MG63 (cell line): ENCODE measurements at regions not wholly inside any gene's neighbourhood (a gene's known extent, or its start where the extent isn't known, plus 50 kb on each side); places are given as distances from the start of the nearest gene placed in this dataset.

Experiments used
- DNase-seq: peaks from one replicate; pipeline ENCODE4 v3.0.0-alpha.2; 2020
- H3K27me3 ChIP-seq: fragments of 250-450 bp; sonication (Bioruptor Pico); 2 replicates; pipeline ENCODE4 v1.5.1; 2020; ENCODE audit warnings: mild to moderate bottlenecking, moderate library complexity
- H3K36me3 ChIP-seq: fragments of 250-450 bp; sonication (Bioruptor Pico); 2 replicates; pipeline ENCODE4 v1.5.1; 2020; ENCODE audit warnings: mild to moderate bottlenecking, moderate library complexity
- H3K4me3 ChIP-seq: fragments of 250-450 bp; sonication (Bioruptor Pico); 2 replicates; pipeline ENCODE4 v1.5.1; 2020; ENCODE audit warnings: mild to moderate bottlenecking, moderate library complexity
- H3K9me3 ChIP-seq: fragments of 250-450 bp; sonication (Bioruptor Pico); 2 replicates; pipeline ENCODE4 v1.5.1; 2020; ENCODE audit warnings: mild to moderate bottlenecking, moderate library complexity

- H3K4me3 ChIP-seq, result no peak overlapping the region
- no peak for DNase-seq
- H3K36me3 ChIP-seq, result no peaks in the 10 kb centered on the region
- H3K9me3 ChIP-seq, result no peaks in the 10 kb centered on the region; the same call in 1 of the 2 replicates
- H3K27me3 ChIP-seq, result no peaks in the 10 kb centered on the region
These were observed 95.7 kb downstream of the VAPA start for GRCh38 chr18:10009321-10010144.

- Histone ChIP-seq H3K9me3 (no peaks in the 10 kb centered on the region; the same call in 1 of the 2 replicates), H3K27me3 (no peaks in the 10 kb centered on the region), H3K4me3 (no peak overlapping the region), H3K36me3 (no peaks in the 10 kb centered on the region)
- peak; percentile 95 for DNase-seq
These were observed 96.8 kb downstream of the VAPA start for GRCh38 chr18:10010611-10011015.

GRCh38 chr18:10011061-10011460 lies 97.2 kb downstream of the VAPA start:
- Histone ChIP-seq H3K9me3 (no peaks in the 10 kb centered on the region; the same call in 1 of the 2 replicates), H3K36me3 (no peaks in the 10 kb centered on the region), H3K27me3 (no peaks in the 10 kb centered on the region), H3K4me3 (no peak overlapping the region)
- peak; percentile 7 for DNase-seq

- H3K36me3 ChIP-seq, result no peaks in the 10 kb centered on the region
- no peak for DNase-seq
- no peaks in the 10 kb centered on the region for H3K27me3 ChIP-seq
- no peak overlapping the region for H3K4me3 ChIP-seq
- no peaks in the 10 kb centered on the region; the same call in 1 of the 2 replicates for H3K9me3 ChIP-seq
These were observed 97.9 kb downstream of the VAPA start for GRCh38 chr18:10011751-10012150.

- Histone ChIP-seq H3K4me3 (no peak overlapping the region), H3K27me3 (no peaks in the 10 kb centered on the region), H3K36me3 (no peaks in the 10 kb centered on the region), H3K9me3 (no peaks in the 10 kb centered on the region; the same call in 1 of the 2 replicates)
- no peak for DNase-seq
These were observed 98.7 kb downstream of the VAPA start for GRCh38 chr18:10012526-10012925.

- no peak overlapping the region for H3K4me3 ChIP-seq
- no peaks in the 10 kb centered on the region for H3K36me3 ChIP-seq
- H3K27me3 ChIP-seq, result no peaks in the 10 kb centered on the region
- no peak for DNase-seq
- H3K9me3 ChIP-seq, result no peaks in the 10 kb centered on the region; the same call in 1 of the 2 replicates
These were observed 100.1 kb downstream of the VAPA start for GRCh38 chr18:10013621-10014543.

GRCh38 chr18:10015288-10015701 lies 101.5 kb downstream of the VAPA start:
- no peak overlapping the region for H3K4me3 ChIP-seq
- no peaks in the 10 kb centered on the region for H3K27me3 ChIP-seq
- no peak for DNase-seq

GRCh38 chr18:10015941-10016819 lies 102.4 kb downstream of the VAPA start:
- Histone ChIP-seq H3K9me3 (no peaks in the 10 kb centered on the region; the same call in 1 of the 2 replicates), H3K36me3 (no peaks in the 10 kb centered on the region), H3K4me3 (no peak overlapping the region), H3K27me3 (no peaks in the 10 kb centered on the region)
- DNase-seq, result peak; percentile 65

More at GRCh38 chr18:10015288-10015701, 101.5 kb downstream of the VAPA start:
- H3K36me3 ChIP-seq, result no peaks in the 10 kb centered on the region
- H3K9me3 ChIP-seq, result no peaks in the 10 kb centered on the region; the same call in 1 of the 2 replicates

GRCh38 chr18:10017043-10017442 lies 103.2 kb downstream of the VAPA start:
- Histone ChIP-seq H3K9me3 (no peaks in the 10 kb centered on the region; the same call in 1 of the 2 replicates), H3K4me3 (no peak overlapping the region), H3K27me3 (no peaks in the 10 kb centered on the region), H3K36me3 (no peaks in the 10 kb centered on the region)
- no peak for DNase-seq

GRCh38 chr18:10018289-10018688 lies 104.5 kb downstream of the VAPA start:
- Histone ChIP-seq H3K27me3 (no peaks in the 10 kb centered on the region), H3K4me3 (no peak overlapping the region), H3K36me3 (no peaks in the 10 kb centered on the region), H3K9me3 (no peaks in the 10 kb centered on the region)
- no peak for DNase-seq

- H3K36me3 ChIP-seq, result no peaks in the 10 kb centered on the region
- no peak for DNase-seq
- H3K4me3 ChIP-seq, result no peak overlapping the region
- H3K9me3 ChIP-seq, result no peaks in the 10 kb centered on the region
- H3K27me3 ChIP-seq, result no peaks in the 10 kb centered on the region
These were observed 106.4 kb downstream of the VAPA start for GRCh38 chr18:10020171-10020570.

- Histone ChIP-seq H3K9me3 (no peaks in the 10 kb centered on the region), H3K36me3 (no peaks in the 10 kb centered on the region), H3K4me3 (no peak overlapping the region), H3K27me3 (no peaks in the 10 kb centered on the region)
- no peak for DNase-seq
These were observed 108.5 kb downstream of the VAPA start for GRCh38 chr18:10022365-10022764.

GRCh38 chr18:10023853-10024570 lies 110.2 kb downstream of the VAPA start:
- no peaks in the 10 kb centered on the region for H3K27me3 ChIP-seq
- no peak overlapping the region for H3K4me3 ChIP-seq
- H3K9me3 ChIP-seq, result no peaks in the 10 kb centered on the region
- no peaks in the 10 kb centered on the region for H3K36me3 ChIP-seq
- DNase-seq, result no peak

- no peaks in the 10 kb centered on the region for H3K9me3 ChIP-seq
- H3K4me3 ChIP-seq, result no peak overlapping the region
- DNase-seq, result no peak
- H3K27me3 ChIP-seq, result no peaks in the 10 kb centered on the region
- no peaks in the 10 kb centered on the region for H3K36me3 ChIP-seq
These were observed 112.2 kb downstream of the VAPA start for GRCh38 chr18:10025711-10026670.

- no peak overlapping the region for H3K4me3 ChIP-seq
- H3K9me3 ChIP-seq, result no peaks in the 10 kb centered on the region
- no peaks in the 10 kb centered on the region for H3K27me3 ChIP-seq
- DNase-seq, result no peak
- H3K36me3 ChIP-seq, result no peaks in the 10 kb centered on the region
These were observed 113.2 kb downstream of the VAPA start for GRCh38 chr18:10027031-10027430.
